ENCODE measurements at regions not wholly inside any gene's neighbourhood (a gene's known extent, or its start where the extent isn't known, plus 50 kb on each side); places are given as distances from the start of the nearest gene placed in this dataset.

- Mint-ChIP-seq H3K36me3 (ENCODE audit: low read depth) (no peaks in the 10 kb centered on the region), H3K9me3 (no peaks in the 10 kb centered on the region), H3K27ac (no peak overlapping the region), H3K4me1 (ENCODE audit: low read depth) (no peaks in the 10 kb centered on the region), H3K4me3 (no peak overlapping the region), H3K27me3 (peaks cover 45% of the 10 kb centered on the region)
- intact Hi-C loops (cut with micrococcal nuclease) = loop anchor here (2.0 to 5.0 kb wide), 2 partner anchors 475 to 1502 kb away; no protein-coding TSS in a partner anchor
These were observed 173.9 kb upstream of the SP4 start for GRCh38 chr7:21253740-21254687.

GRCh38 chr7:21256310-21256877, 171.5 kb upstream of the SP4 start:
- Mint-ChIP-seq H3K36me3 (ENCODE audit: low read depth) (no peaks in the 10 kb centered on the region), H3K4me1 (ENCODE audit: low read depth) (no peaks in the 10 kb centered on the region), H3K27me3 (peaks cover 31% of the 10 kb centered on the region), H3K27ac (no peak overlapping the region), H3K4me3 (no peak overlapping the region), H3K9me3 (no peaks in the 10 kb centered on the region)
- intact Hi-C loops (cut with micrococcal nuclease) = loop anchor here (1.0 to 5.0 kb wide), 3 partner anchors 171 to 744 kb away; partner anchors contain the start of gene SP4

GRCh38 chr7:21260939-21261338, 166.9 kb upstream of the SP4 start:
- Mint-ChIP-seq H3K36me3 (ENCODE audit: low read depth) (no peaks in the 10 kb centered on the region), H3K4me3 (no peak overlapping the region), H3K4me1 (ENCODE audit: low read depth) (peaks cover 5% of the 10 kb centered on the region), H3K27ac (no peak overlapping the region), H3K9me3 (no peaks in the 10 kb centered on the region), H3K27me3 (no peaks in the 10 kb centered on the region)
- intact Hi-C loops (cut with micrococcal nuclease) = no loop called here

GRCh38 chr7:21261627-21262594, 166.0 kb upstream of the SP4 start:
- Mint-ChIP-seq H3K4me3 (no peak overlapping the region), H3K27me3 (no peaks in the 10 kb centered on the region), H3K4me1 (ENCODE audit: low read depth) (peaks cover 5% of the 10 kb centered on the region), H3K27ac (no peak overlapping the region), H3K36me3 (ENCODE audit: low read depth) (no peaks in the 10 kb centered on the region), H3K9me3 (no peaks in the 10 kb centered on the region)
- intact Hi-C loops (cut with micrococcal nuclease) = no loop called here

GRCh38 chr7:21269021-21269420, 158.9 kb upstream of the SP4 start:
- H3K4me3 Mint-ChIP-seq = no peak overlapping the region
- intact Hi-C loops (cut with micrococcal nuclease) = no loop called here
- H3K27ac Mint-ChIP-seq = no peak overlapping the region
- H3K4me1 Mint-ChIP-seq (ENCODE audit: low read depth) = peaks cover 5% of the 10 kb centered on the region
- H3K36me3 Mint-ChIP-seq (ENCODE audit: low read depth) = no peaks in the 10 kb centered on the region
- no peaks in the 10 kb centered on the region for H3K9me3 Mint-ChIP-seq
- H3K27me3 Mint-ChIP-seq = no peaks in the 10 kb centered on the region

- intact Hi-C loops (cut with micrococcal nuclease) = no loop called here
- H3K9me3 Mint-ChIP-seq = no peaks in the 10 kb centered on the region
- H3K4me3 Mint-ChIP-seq = no peak overlapping the region
- H3K36me3 Mint-ChIP-seq (ENCODE audit: low read depth) = no peaks in the 10 kb centered on the region
- no peaks in the 10 kb centered on the region for H3K27me3 Mint-ChIP-seq
- H3K4me1 Mint-ChIP-seq (ENCODE audit: low read depth) = peaks cover 14% of the 10 kb centered on the region
- H3K27ac Mint-ChIP-seq = no peak overlapping the region
These were observed 151.3 kb upstream of the SP4 start for GRCh38 chr7:21276471-21277035.

- H3K4me1 Mint-ChIP-seq (ENCODE audit: low read depth) = peaks cover 17% of the 10 kb centered on the region
- no peaks in the 10 kb centered on the region for H3K9me3 Mint-ChIP-seq
- H3K27ac Mint-ChIP-seq = no peak overlapping the region
- no peaks in the 10 kb centered on the region for H3K27me3 Mint-ChIP-seq
- no peaks in the 10 kb centered on the region for H3K36me3 Mint-ChIP-seq (ENCODE audit: low read depth)
- H3K4me3 Mint-ChIP-seq = no peak overlapping the region
- intact Hi-C loops (cut with micrococcal nuclease) = no loop called here
These were observed 148.9 kb upstream of the SP4 start for GRCh38 chr7:21278944-21279343.

- Mint-ChIP-seq H3K9me3 (no peaks in the 10 kb centered on the region), H3K27ac (peak overlapping the region; percentile 28), H3K4me3 (no peak overlapping the region), H3K4me1 (ENCODE audit: low read depth) (peaks cover 17% of the 10 kb centered on the region), H3K36me3 (ENCODE audit: low read depth) (no peaks in the 10 kb centered on the region), H3K27me3 (no peaks in the 10 kb centered on the region)
- intact Hi-C loops (cut with micrococcal nuclease) = loop anchor here (10.0 kb wide), 1 partner anchor 134 kb away; no protein-coding TSS in a partner anchor
These were observed 146.7 kb upstream of the SP4 start for GRCh38 chr7:21281193-21281592.

GRCh38 chr7:21293771-21294170, 134.1 kb upstream of the SP4 start:
- intact Hi-C loops (cut with micrococcal nuclease) = no loop called here
- H3K4me1 Mint-ChIP-seq (ENCODE audit: low read depth) = no peaks in the 10 kb centered on the region
- no peaks in the 10 kb centered on the region for H3K27me3 Mint-ChIP-seq
- no peaks in the 10 kb centered on the region for H3K36me3 Mint-ChIP-seq (ENCODE audit: low read depth)
- no peaks in the 10 kb centered on the region for H3K9me3 Mint-ChIP-seq
- no peak overlapping the region for H3K27ac Mint-ChIP-seq
- no peak overlapping the region for H3K4me3 Mint-ChIP-seq

GRCh38 chr7:21299766-21300165, 128.1 kb upstream of the SP4 start:
- Mint-ChIP-seq H3K27me3 (no peaks in the 10 kb centered on the region), H3K4me3 (no peak overlapping the region), H3K9me3 (no peaks in the 10 kb centered on the region), H3K27ac (no peak overlapping the region), H3K36me3 (ENCODE audit: low read depth) (no peaks in the 10 kb centered on the region), H3K4me1 (ENCODE audit: low read depth) (no peaks in the 10 kb centered on the region)
- intact Hi-C loops (cut with micrococcal nuclease) = no loop called here

GRCh38 chr7:21300692-21301091, 127.2 kb upstream of the SP4 start:
- no peaks in the 10 kb centered on the region for H3K4me1 Mint-ChIP-seq (ENCODE audit: low read depth)
- H3K9me3 Mint-ChIP-seq = no peaks in the 10 kb centered on the region
- H3K27ac Mint-ChIP-seq = no peak overlapping the region
- H3K36me3 Mint-ChIP-seq (ENCODE audit: low read depth) = no peaks in the 10 kb centered on the region
- intact Hi-C loops (cut with micrococcal nuclease) = no loop called here
- no peak overlapping the region for H3K4me3 Mint-ChIP-seq
- no peaks in the 10 kb centered on the region for H3K27me3 Mint-ChIP-seq

- no peak overlapping the region for H3K27ac Mint-ChIP-seq
These were observed 123.0 kb upstream of the SP4 start for GRCh38 chr7:21304808-21305375.

More at GRCh38 chr7:21304808-21305375, 123.0 kb upstream of the SP4 start:
- H3K36me3 Mint-ChIP-seq (ENCODE audit: low read depth) = no peaks in the 10 kb centered on the region
- peaks cover 10% of the 10 kb centered on the region for H3K9me3 Mint-ChIP-seq
- no peaks in the 10 kb centered on the region for H3K27me3 Mint-ChIP-seq
- intact Hi-C loops (cut with micrococcal nuclease) = no loop called here
- H3K4me3 Mint-ChIP-seq = no peak overlapping the region
- no peaks in the 10 kb centered on the region for H3K4me1 Mint-ChIP-seq (ENCODE audit: low read depth)

Measured in dendritic cell treated with granulocyte-macrophage colony-stimulating factor and Interleukin-4, amounts not matched to agents 40 ng/mL and 50 ng/mL, for 4 days (primary cell).